Neuron (in vitro differentiated cells): ENCODE measurements at regions not wholly inside any gene's neighbourhood (a gene's known extent, or its start where the extent isn't known, plus 50 kb on each side); places are given as distances from the start of the nearest gene placed in this dataset.
"Not testable (repeated sequence)": the region's sequence is repeated elsewhere in the genome, so short reads cannot be mapped to it uniquely, and the experiment has no call there.

Experiments used
- H2AFZ ChIP-seq: one replicate; pipeline ENCODE4 v1.6.1; 2013; ENCODE audit warnings: low read depth, mild to moderate bottlenecking, inconsistent platforms, low read length, moderate library complexity
- H3K27me3 ChIP-seq: one replicate; pipeline ENCODE4 v1.6.1; 2013; ENCODE audit warnings: low read length; ENCODE audit not compliant: insufficient read depth
- H3K36me3 ChIP-seq: one replicate; pipeline ENCODE4 v1.6.1; 2013; ENCODE audit warnings: low read length; ENCODE audit not compliant: insufficient read depth
- H3K4me1 ChIP-seq: one replicate; pipeline ENCODE4 v1.6.1; 2013; ENCODE audit warnings: low read length; ENCODE audit not compliant: insufficient read depth
- H3K4me3 ChIP-seq: 2 replicates; pipeline ENCODE4 v1.5.1; 2013; ENCODE audit warnings: mild to moderate bottlenecking, low read length, moderate library complexity
- H3K9me3 ChIP-seq: one replicate; pipeline ENCODE4 v1.6.1; 2013; ENCODE audit warnings: low read length

DNA sequence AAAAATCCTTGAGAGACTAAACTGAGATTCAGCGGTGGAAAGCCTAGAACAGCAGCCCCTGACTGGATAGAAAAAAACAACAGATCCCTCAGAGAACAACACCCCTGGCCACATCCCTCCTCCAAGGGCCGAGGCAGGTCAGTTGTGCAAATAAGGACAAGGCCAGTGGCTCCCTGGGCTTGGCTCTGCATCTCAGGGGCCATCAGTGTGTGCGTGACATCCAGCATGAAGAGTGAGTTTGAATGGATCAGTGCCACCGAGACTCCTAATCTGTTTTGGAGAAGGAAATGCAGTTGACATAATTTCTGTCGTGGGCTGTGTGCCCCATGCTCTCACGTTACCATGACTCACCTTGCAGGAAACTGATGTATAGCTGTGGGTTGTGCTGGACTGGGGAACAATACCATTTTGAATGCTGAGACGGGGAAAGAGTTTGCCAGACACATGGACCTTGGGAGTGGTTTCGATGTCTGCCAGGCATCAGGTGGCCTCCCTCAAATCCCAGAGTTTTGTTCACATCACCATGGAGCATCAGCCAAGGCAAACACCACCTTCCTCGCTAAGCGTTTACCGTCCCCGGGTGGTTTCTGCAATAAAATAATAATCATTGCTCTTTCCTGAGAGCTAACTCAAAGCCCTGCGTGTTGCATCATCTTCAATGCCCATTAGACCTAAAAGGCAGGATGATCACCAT lies 153.2 kb upstream of the FZD8 start:
- H3K4me3 ChIP-seq, result no peak overlapping the region
- H3K27me3 ChIP-seq, result no peaks in the 10 kb centered on the region
- H2AFZ ChIP-seq, result no peak overlapping the region
- H3K36me3 ChIP-seq, result no peaks in the 10 kb centered on the region
- no peaks in the 10 kb centered on the region for H3K4me1 ChIP-seq
- no peaks in the 10 kb centered on the region for H3K9me3 ChIP-seq

DNA sequence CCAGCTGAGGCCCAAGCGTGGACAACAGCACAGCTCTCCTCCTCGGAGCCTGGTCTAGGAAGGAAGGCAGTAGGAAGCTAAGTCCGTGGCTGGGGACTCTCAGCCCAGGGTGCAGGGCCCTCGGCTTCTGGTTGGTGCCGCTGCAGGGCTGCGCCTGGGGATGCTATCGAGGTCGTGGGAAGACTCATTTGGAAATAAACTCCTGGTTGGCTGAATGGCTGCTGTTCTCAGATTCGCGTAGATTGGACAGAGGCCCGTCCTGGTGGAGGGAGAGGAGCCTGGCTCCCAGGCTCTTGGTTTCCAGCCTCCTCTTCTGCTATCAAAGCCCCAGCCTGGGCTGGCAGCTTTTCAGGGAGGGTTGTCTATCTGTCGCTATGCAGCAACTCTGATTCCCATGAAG lies 152.6 kb upstream of the FZD8 start:
- Histone ChIP-seq H3K9me3 (no peaks in the 10 kb centered on the region), H3K4me3 (no peak overlapping the region), H3K4me1 (no peaks in the 10 kb centered on the region), H3K36me3 (no peaks in the 10 kb centered on the region), H2AFZ (no peak overlapping the region), H3K27me3 (no peaks in the 10 kb centered on the region)

DNA sequence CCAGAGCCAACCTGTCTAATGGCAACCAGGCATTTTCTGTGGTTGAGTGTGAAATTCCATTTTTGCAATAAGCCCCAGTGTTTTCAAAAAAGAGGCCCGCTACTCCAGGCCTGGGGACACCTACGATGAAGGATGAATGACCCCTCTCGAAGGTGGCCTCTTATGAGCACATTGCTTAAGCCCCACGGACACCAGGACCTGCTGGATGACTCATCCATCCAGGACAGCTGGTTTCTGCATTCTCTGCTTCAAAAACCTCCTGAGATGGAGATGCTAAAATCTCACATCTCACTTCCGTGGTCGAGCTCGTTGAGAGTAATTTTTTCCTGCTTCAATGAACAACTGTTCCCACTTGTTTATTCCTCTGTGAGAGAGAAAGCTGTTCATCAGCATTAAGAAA lies 150.2 kb upstream of the FZD8 start:
- H3K9me3 ChIP-seq, result no peaks in the 10 kb centered on the region
- H3K4me1 ChIP-seq, result no peaks in the 10 kb centered on the region
- no peak overlapping the region for H2AFZ ChIP-seq
- no peak overlapping the region for H3K4me3 ChIP-seq
- H3K36me3 ChIP-seq, result no peaks in the 10 kb centered on the region
- no peaks in the 10 kb centered on the region for H3K27me3 ChIP-seq

DNA sequence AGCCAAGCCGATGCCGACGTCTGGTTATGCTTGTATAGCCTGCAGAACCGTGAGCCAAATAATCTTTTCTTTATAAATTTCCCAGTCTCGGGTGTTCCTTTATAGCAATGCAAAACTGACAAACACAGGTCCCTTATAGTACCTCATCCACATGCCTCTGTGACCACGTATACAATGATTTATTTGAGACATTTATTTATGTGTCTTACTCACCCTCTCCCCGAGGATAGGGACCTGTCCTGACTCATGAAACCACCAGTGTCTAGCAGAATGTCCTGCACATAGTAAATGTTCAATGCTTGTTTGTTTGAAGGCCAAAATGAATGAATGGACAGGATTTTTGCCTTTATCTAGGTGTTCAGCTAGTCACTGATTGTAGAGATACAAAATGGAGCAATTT lies 147.9 kb upstream of the FZD8 start:
- Histone ChIP-seq H3K9me3 (no peaks in the 10 kb centered on the region), H3K27me3 (no peaks in the 10 kb centered on the region), H3K4me3 (no peak overlapping the region), H3K36me3 (no peaks in the 10 kb centered on the region), H3K4me1 (no peaks in the 10 kb centered on the region), H2AFZ (no peak overlapping the region)

DNA sequence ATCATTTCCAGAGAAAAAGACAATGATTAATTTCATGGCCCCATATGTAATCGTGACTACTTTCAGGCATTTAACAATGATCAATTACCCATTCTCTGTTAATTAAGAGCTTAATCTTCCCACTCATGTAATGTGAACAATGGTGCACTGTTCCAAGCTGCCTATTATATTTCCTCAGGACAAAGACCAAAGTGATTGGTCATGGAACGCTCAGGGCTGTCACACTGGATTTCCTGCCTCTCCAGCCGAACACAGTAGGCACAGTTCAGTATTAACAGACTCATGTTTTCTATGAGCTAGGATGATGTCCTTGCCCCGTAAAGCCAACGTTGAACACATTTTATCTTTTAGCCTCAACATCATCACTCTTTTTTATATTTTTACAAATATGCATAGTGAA lies 142.7 kb upstream of the FZD8 start:
- H3K4me1 ChIP-seq, result no peaks in the 10 kb centered on the region
- no peaks in the 10 kb centered on the region for H3K36me3 ChIP-seq
- H3K27me3 ChIP-seq, result no peaks in the 10 kb centered on the region
- no peak overlapping the region for H3K4me3 ChIP-seq
- no peak overlapping the region for H2AFZ ChIP-seq
- no peaks in the 10 kb centered on the region for H3K9me3 ChIP-seq

DNA sequence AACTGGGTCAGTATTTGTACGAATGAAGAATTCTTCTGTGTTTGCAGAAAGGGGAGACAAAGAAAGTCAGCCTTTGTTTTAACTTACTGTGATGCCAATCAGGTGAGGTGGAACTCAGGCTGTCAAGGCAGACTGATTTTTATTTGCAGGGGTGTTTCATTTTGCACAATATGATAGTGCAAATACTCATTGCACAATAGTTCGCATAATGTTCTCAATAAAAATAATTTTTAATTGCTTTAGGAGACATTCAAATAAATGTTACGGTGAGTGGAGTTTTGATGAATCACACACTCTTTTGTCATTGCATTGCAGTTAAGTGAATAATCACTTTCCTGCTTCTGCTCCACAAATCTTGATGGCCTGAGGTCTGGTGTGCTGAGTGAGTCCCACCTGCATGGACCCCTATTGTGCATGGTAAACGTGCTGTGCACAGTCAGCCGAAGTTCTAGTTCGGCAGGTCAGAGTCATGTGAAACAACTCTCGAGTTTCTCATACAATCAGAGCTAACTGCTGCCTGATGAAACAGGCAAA lies 141.3 kb upstream of the FZD8 start:
- Histone ChIP-seq H3K36me3 (no peaks in the 10 kb centered on the region), H3K4me3 (no peak overlapping the region), H2AFZ (no peak overlapping the region), H3K27me3 (no peaks in the 10 kb centered on the region), H3K9me3 (no peaks in the 10 kb centered on the region), H3K4me1 (no peaks in the 10 kb centered on the region)

DNA sequence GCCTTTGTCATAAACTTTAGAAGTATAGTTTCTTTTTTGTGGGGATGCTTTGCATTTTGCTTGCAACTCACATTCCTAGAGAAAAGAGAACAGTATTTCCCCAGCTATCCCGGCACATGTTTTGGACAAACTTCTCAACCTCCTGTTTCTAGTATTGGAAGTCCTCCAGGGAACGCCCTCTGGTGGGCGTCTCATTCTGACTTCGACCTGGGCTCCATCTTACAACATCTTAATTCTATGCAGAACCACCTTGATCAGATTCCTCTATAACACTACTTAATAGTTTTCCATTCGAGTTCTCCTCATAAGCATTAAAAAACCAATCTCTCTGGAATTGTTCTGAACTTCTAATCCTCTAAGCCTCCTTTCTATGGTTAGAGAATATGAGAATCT lies 139.5 kb upstream of the FZD8 start:
- no peaks in the 10 kb centered on the region for H3K36me3 ChIP-seq
- H2AFZ ChIP-seq, result no peak overlapping the region
- no peaks in the 10 kb centered on the region for H3K4me1 ChIP-seq
- no peak overlapping the region for H3K4me3 ChIP-seq
- H3K9me3 ChIP-seq, result no peaks in the 10 kb centered on the region
- H3K27me3 ChIP-seq, result no peaks in the 10 kb centered on the region

DNA sequence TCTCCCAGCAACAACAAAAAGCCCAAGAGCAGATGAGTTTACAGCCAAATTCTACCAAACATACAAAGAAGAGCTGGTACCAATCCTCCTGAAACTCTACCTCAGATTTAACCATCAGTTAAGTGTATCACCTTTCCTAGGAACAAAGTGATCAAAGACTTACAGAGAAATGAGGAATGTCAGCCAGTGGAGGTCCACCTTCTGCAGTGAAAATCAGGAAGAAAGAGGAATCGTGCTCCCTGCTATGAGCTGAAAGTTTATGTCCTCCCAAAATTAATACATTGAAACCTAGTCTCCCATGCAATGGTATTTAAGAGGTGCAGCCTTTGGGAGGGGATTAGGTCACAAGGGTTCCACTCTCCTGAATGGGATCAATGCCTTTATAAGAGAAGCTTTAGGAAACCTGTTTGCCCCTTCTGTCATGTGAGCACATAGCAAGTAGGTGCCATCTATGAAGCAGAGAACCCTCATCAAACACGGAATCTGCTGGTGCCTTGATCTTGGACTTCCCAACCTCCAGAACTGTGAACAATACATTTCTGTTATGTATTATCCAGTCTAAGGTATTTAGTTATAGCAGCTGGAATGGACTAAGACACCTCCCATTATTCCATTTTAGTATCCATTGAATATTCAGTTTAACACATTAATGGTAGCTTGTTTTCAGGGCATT lies 139.0 kb upstream of the FZD8 start:
- no peak overlapping the region for H3K4me3 ChIP-seq

DNA sequence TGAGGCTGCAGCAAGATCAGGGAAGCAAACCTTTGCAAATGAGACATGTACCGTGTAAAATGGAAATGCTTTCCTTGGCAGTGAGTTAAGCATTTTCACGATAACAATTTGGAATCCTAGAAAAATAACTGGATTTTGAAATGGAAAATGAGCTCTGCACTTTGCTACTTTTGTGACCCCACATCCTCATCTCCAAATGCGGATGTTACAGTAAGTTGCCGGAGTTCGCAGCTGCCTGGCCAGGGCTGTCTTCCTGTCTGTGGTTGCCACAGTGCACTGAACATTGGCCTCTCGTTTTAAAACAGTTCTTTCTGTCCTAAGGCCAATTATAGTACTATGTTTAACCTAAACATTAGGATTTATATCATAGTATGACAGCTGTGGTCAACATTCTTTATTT lies 136.2 kb upstream of the FZD8 start:
- Histone ChIP-seq H2AFZ (no peak overlapping the region), H3K27me3 (no peaks in the 10 kb centered on the region), H3K9me3 (no peaks in the 10 kb centered on the region), H3K4me3 (no peak overlapping the region), H3K36me3 (no peaks in the 10 kb centered on the region), H3K4me1 (no peaks in the 10 kb centered on the region)

More for the DNA sequence above, 139.0 kb upstream of the FZD8 start:
- no peaks in the 10 kb centered on the region for H3K36me3 ChIP-seq
- H3K4me1 ChIP-seq, result no peaks in the 10 kb centered on the region
- H3K27me3 ChIP-seq, result no peaks in the 10 kb centered on the region
- no peak overlapping the region for H2AFZ ChIP-seq
- H3K9me3 ChIP-seq, result no peaks in the 10 kb centered on the region

DNA sequence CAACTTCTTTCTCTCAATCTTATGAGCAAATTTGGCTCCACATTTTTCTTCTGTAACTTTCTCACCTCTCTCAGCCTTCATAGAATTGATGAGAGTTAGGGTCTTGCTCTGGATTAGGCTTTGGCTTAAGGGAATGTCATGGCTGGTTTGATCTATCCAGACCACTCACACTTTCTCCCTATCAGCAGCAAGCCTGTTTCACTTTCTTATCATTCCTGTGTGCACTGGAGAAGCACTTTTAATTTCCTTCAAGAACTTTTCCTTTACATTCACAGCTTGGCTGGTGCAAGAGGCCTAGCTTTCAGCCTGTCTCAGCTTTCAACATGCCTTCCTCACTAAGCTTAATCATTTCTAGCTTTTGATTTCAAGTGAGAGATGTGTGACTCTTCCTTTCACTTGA lies 134.5 kb upstream of the FZD8 start:
- not testable (repeated sequence) for H3K27me3 ChIP-seq, H2AFZ ChIP-seq, H3K4me1 ChIP-seq, H3K9me3 ChIP-seq, H3K36me3 ChIP-seq, H3K4me3 ChIP-seq

DNA sequence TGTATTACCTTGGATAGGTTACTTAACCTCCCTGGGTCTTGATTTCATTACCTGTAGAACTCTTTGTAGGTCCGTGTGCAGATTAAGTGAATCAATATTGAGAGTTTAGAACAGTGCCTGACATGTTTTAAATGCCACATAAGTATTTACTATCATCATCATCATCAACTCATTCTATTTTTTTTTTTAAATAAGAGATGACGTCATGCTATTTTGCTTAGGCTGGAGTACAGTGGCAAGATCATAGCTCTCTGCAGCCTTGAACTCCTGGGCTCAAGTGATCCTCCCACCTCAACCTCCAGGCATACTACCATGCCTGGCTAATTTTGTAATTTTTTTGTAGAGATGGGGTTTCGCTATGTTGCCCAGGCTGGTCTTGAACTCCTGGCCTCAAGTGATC lies 132.0 kb upstream of the FZD8 start:
- H3K9me3 ChIP-seq, result no peaks in the 10 kb centered on the region
- H3K4me3 ChIP-seq, result no peak overlapping the region
- H3K27me3 ChIP-seq, result no peaks in the 10 kb centered on the region
- no peak overlapping the region for H2AFZ ChIP-seq
- H3K4me1 ChIP-seq, result no peaks in the 10 kb centered on the region
- H3K36me3 ChIP-seq, result no peaks in the 10 kb centered on the region

DNA sequence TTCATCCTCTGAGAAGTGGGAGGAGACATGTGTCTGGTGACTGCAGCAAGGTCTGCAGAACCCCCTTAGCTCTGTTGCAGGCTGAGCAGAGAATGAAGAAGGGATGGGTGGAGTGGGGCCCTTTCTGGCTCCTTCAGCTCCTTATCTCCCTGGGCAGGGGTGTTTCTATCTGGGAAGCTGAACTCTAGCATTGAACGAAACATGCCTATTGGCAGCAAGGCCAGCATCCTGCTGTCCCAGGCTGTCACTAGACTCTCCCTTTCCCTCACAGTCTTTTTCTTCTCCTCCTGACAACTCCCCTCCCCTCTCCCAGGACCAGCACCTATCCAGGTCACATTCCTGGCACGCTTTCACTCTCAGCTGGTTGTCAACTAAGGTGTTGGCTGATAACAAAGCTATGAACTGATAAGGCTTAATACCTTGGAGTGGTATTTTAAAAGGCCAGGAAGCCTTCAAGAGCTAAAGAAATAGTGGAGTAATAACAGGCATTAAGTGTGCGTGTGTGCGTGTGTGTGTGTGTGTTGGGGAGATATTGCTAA lies 128.8 kb upstream of the FZD8 start:
- Histone ChIP-seq H3K9me3 (no peaks in the 10 kb centered on the region), H3K27me3 (no peaks in the 10 kb centered on the region), H3K4me1 (no peaks in the 10 kb centered on the region), H2AFZ (no peak overlapping the region), H3K4me3 (no peak overlapping the region), H3K36me3 (no peaks in the 10 kb centered on the region)

DNA sequence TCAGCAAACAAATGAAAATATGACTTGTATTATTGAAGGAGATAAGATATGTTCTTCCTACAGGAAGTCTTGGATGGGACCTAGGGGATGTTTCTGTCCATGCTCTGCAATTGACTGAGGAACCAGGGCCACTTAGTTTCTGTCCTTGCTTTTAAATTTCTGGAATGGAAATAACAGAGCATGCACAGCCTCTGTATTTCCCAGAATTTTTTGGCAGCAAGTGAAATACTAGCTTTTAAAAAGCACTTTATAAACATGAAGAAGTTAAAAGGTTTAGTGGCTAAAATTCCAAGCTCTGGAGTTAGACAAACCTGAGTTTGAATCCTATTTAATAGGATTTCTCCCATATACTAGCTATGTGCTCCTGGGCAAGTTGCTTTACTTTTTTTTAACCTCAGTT lies 127.7 kb upstream of the FZD8 start:
- Histone ChIP-seq H3K9me3 (no peaks in the 10 kb centered on the region), H2AFZ (no peak overlapping the region), H3K4me3 (no peak overlapping the region), H3K27me3 (no peaks in the 10 kb centered on the region), H3K36me3 (no peaks in the 10 kb centered on the region), H3K4me1 (no peaks in the 10 kb centered on the region)
